ENCODE measurements at regions not wholly inside any gene's neighbourhood (a gene's known extent, or its start where the extent isn't known, plus 50 kb on each side); places are given as distances from the start of the nearest gene placed in this dataset.

GRCh38 chr4:12534684-12535083 lies 949.5 kb downstream of the RAB28 start:
- TF ChIP-seq CTCF (IDR thresholded peaks at IDR 0.05) (no peak), EZH2 (IDR thresholded peaks at IDR 0.05; ENCODE audit: borderline replicate concordance, insufficient read depth, low read depth, low read length, poor library complexity, severe bottlenecking) (no peak)

All from B cell (primary cell).